22Rv1 (cell line): ENCODE measurements at regions not wholly inside any gene's neighbourhood (a gene's known extent, or its start where the extent isn't known, plus 50 kb on each side); places are given as distances from the start of the nearest gene placed in this dataset.

Experiments
- CTCF ChIP-seq: fragments of 450-650 bp; IDR thresholded peaks from 2 replicates; pipeline ENCODE4 v1.5.1; 2017; ENCODE audit warnings: mild to moderate bottlenecking
- ZFX ChIP-seq: fragments of 450-650 bp; IDR thresholded peaks from 2 replicates; pipeline ENCODE4 v1.6.1; 2017; ENCODE audit warnings: antibody characterized with exemption, borderline replicate concordance

DNA sequence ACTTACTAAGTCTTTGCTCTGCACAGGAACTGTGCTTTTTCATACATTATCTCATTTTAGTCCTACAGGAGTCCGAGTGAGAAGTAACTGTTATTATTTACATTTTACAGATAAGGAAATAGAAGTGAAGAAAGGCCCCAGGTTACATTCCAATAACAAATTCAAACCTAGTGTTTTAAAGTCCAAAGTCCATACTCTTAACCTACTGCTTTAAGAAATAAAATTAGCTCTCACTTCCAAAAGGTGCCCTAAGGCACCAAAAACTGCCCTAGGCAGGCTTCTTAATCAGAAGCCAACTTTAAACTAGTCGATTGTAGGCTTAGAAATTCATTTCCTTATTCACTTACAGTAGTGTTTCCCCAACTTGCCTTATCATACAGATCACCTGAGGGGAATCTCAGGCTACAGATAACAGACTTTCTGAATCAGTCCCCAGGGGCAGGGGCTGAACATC, 555.9 kb downstream of the DIAPH3 start:
- TF ChIP-seq CTCF (no peak), ZFX (no peak)
